Upper lobe of right lung (tissue), 1 donor: ENCODE measurements at regions not wholly inside any gene's neighbourhood (a gene's known extent, or its start where the extent isn't known, plus 50 kb on each side); places are given as distances from the start of the nearest gene placed in this dataset.

Experiments used
- ATAC-seq: fragments of 200-7000 bp; cut with Tn5 transposase; one replicate; pipeline ENCODE4 v1.9.1; 2020; ENCODE audit warnings: mild to moderate bottlenecking, moderate library complexity
- DNase-seq: peaks from one replicate; pipeline ENCODE4 v3.0.0-alpha.2; 2020
- H3K27ac ChIP-seq: fragments of 200-600 bp; one replicate; pipeline ENCODE4 v1.8.0; 2022
- H3K27me3 ChIP-seq: fragments of 200-600 bp; one replicate; pipeline ENCODE4 v1.8.0; 2022; ENCODE audit warnings: mild to moderate bottlenecking
- H3K36me3 ChIP-seq: fragments of 200-600 bp; one replicate; pipeline ENCODE4 v1.8.0; 2022
- H3K4me1 ChIP-seq: fragments of 200-600 bp; one replicate; pipeline ENCODE4 v1.8.0; 2022
- H3K4me3 ChIP-seq: fragments of 200-600 bp; one replicate; pipeline ENCODE4 v1.8.0; 2022; ENCODE audit warnings: mild to moderate bottlenecking
- H3K9me3 ChIP-seq: fragments of 200-600 bp; one replicate; pipeline ENCODE4 v1.8.0; 2022
- CTCF ChIP-seq: fragments of 200-600 bp; IDR thresholded peaks from one replicate; pipeline ENCODE4 v1.8.0; 2022; ENCODE audit warnings: antibody characterized with exemption
- intact Hi-C: fragments of 100-400 bp; cut with DNase I; formaldehyde crosslinking; loops from one replicate; pipeline ENCODE4 v1.11.0; 2022
- donor health status: DM: no; HTN: yes; CAD: no; lungs with severe emphysema.

GRCh38 chr15:93612953-93613352 is 523.9 kb upstream of the RGMA start:
- intact Hi-C loops = no loop called here
- Histone ChIP-seq H3K27ac (no peak overlapping the region), H3K4me3 (no peak overlapping the region), H3K4me1 (no peaks in the 10 kb centered on the region), H3K27me3 (no peaks in the 10 kb centered on the region), H3K9me3 (no peaks in the 10 kb centered on the region), H3K36me3 (no peaks in the 10 kb centered on the region)
- no peak for DNase-seq
- no peak for ATAC-seq
- TF ChIP-seq CTCF = no peak

GRCh38 chr15:93610944-93611343 is 521.9 kb upstream of the RGMA start:
- intact Hi-C loops = no loop called here
- Histone ChIP-seq H3K27me3 (no peaks in the 10 kb centered on the region), H3K4me1 (no peaks in the 10 kb centered on the region), H3K9me3 (no peaks in the 10 kb centered on the region), H3K36me3 (no peaks in the 10 kb centered on the region), H3K4me3 (no peak overlapping the region), H3K27ac (no peak overlapping the region)
- DNase-seq (no peak), ATAC-seq (no peak)
- TF ChIP-seq CTCF = no peak

- DNase-seq = no peak
- no peak for ATAC-seq
- Histone ChIP-seq H3K27me3 (no peaks in the 10 kb centered on the region), H3K27ac (no peak overlapping the region), H3K36me3 (no peaks in the 10 kb centered on the region), H3K9me3 (no peaks in the 10 kb centered on the region), H3K4me3 (no peak overlapping the region), H3K4me1 (no peaks in the 10 kb centered on the region)
- TF ChIP-seq CTCF = no peak
- intact Hi-C loops = no loop called here
These were observed 519.7 kb upstream of the RGMA start for GRCh38 chr15:93608643-93609148.

- DNase-seq = no peak
- TF ChIP-seq CTCF = no peak
- no peak for ATAC-seq
- Histone ChIP-seq H3K36me3 (no peaks in the 10 kb centered on the region), H3K4me1 (no peaks in the 10 kb centered on the region), H3K27ac (no peak overlapping the region), H3K9me3 (no peaks in the 10 kb centered on the region), H3K4me3 (no peak overlapping the region), H3K27me3 (no peaks in the 10 kb centered on the region)
- intact Hi-C loops = no loop called here
These were observed 514.5 kb upstream of the RGMA start for GRCh38 chr15:93603550-93603949.

- intact Hi-C loops = no loop called here
- no peak for DNase-seq
These were observed 498.1 kb upstream of the RGMA start for GRCh38 chr15:93587059-93587521.

More at GRCh38 chr15:93587059-93587521, 498.1 kb upstream of the RGMA start:
- ATAC-seq = no peak
- H3K4me3 ChIP-seq = no peak overlapping the region
- H3K27me3 ChIP-seq = no peaks in the 10 kb centered on the region
- H3K9me3 ChIP-seq = no peaks in the 10 kb centered on the region
- H3K36me3 ChIP-seq = no peaks in the 10 kb centered on the region
- TF ChIP-seq CTCF = no peak
- H3K4me1 ChIP-seq = no peaks in the 10 kb centered on the region
- no peak overlapping the region for H3K27ac ChIP-seq
